Sigmoid colon (tissue), 4 donors: ENCODE measurements at regions not wholly inside any gene's neighbourhood (a gene's known extent, or its start where the extent isn't known, plus 50 kb on each side); places are given as distances from the start of the nearest gene placed in this dataset.

Experiments used
- POLR2A ChIP-seq, 2 donors: fragments of 450-650 bp; IDR thresholded peaks; one replicate each; pipeline ENCODE4 v1.6.1; 2016; ENCODE audit warnings: antibody characterized with exemption in 2 of 2, mild to moderate bottlenecking in 2 of 2, moderate library complexity in 2 of 2
- POLR2AphosphoS5 ChIP-seq, 4 donors: sonication (generic); formaldehyde crosslinking; IDR thresholded peaks; one replicate each; pipeline ENCODE4 v1.6.1; 2017; ENCODE audit warnings: antibody characterized with exemption in 4 of 4
- TF ChIP-seq, protein P1 (sequence below), 4 experiments: fragments of 450-650 bp in 3 of 4; fragments of 200-600 bp in 1 of 4; IDR thresholded peaks; one replicate each; pipeline ENCODE4 v1.5.1; 2016 to 2019; ENCODE audit warnings: antibody characterized with exemption in 4 of 4, mild to moderate bottlenecking in 3 of 4, moderate library complexity in 2 of 4

DNA sequence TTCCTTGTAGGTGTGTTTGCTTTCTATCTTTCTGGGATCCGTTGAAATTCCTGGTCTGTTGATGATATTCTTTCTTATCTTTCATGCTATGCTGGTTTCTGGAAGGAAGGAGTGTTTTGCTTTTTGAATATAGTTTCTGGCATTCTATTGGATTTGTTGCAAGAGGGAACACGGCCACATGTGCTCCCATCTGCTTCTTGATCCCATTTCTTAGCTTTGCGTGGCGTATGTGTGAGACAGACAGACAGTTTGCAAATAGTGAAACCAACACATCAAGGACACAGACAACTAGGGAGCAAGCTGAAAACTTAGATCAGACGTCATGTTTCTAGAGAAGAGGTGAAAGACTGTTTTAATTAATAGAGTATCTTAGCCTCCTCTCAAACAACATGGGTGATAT, 261.9 kb upstream of the PUDP start:
- TF ChIP-seq, protein P1, sequence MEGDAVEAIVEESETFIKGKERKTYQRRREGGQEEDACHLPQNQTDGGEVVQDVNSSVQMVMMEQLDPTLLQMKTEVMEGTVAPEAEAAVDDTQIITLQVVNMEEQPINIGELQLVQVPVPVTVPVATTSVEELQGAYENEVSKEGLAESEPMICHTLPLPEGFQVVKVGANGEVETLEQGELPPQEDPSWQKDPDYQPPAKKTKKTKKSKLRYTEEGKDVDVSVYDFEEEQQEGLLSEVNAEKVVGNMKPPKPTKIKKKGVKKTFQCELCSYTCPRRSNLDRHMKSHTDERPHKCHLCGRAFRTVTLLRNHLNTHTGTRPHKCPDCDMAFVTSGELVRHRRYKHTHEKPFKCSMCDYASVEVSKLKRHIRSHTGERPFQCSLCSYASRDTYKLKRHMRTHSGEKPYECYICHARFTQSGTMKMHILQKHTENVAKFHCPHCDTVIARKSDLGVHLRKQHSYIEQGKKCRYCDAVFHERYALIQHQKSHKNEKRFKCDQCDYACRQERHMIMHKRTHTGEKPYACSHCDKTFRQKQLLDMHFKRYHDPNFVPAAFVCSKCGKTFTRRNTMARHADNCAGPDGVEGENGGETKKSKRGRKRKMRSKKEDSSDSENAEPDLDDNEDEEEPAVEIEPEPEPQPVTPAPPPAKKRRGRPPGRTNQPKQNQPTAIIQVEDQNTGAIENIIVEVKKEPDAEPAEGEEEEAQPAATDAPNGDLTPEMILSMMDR (IDR thresholded peaks at IDR 0.05): no peak
- no peak for TF ChIP-seq POLR2AphosphoS5 (IDR thresholded peaks at IDR 0.05)
- TF ChIP-seq POLR2A (IDR thresholded peaks at IDR 0.05): no peak
